Heart right ventricle (tissue), 16 donors: ENCODE measurements at regions not wholly inside any gene's neighbourhood (a gene's known extent, or its start where the extent isn't known, plus 50 kb on each side); places are given as distances from the start of the nearest gene placed in this dataset.

Source experiments
- ATAC-seq, 8 donors: fragments of 200-7000 bp; cut with Tn5 transposase; one replicate each; pipeline ENCODE4 v1.9.1; 2020; ENCODE audit warnings: mild to moderate bottlenecking in 8 of 8, moderate library complexity in 8 of 8, moderate number of reproducible peaks in 1 of 8
- DNase-seq, 2 donors: peaks; one replicate each; pipeline ENCODE4 v3.0.0-alpha.2; 2020
- H3K27ac ChIP-seq, 10 donors: fragments of 200-600 bp; sonication (generic) in 2 of 10; one replicate each; pipeline versions ENCODE4 v1.5.0 to v1.8.0; 2020 to 2022; ENCODE audit warnings: mild to moderate bottlenecking in 3 of 10
- H3K27me3 ChIP-seq, 7 donors: fragments of 200-600 bp; one replicate each; pipeline ENCODE4 v1.8.0; 2021 to 2022; ENCODE audit warnings: mild to moderate bottlenecking in 2 of 7
- H3K36me3 ChIP-seq, 9 donors: fragments of 200-600 bp; sonication (generic) in 1 of 9; one replicate each; pipeline versions ENCODE4 v1.5.0 to v1.8.0; 2020 to 2022; ENCODE audit warnings: mild to moderate bottlenecking in 2 of 9
- H3K4me1 ChIP-seq, 9 donors: fragments of 200-600 bp; sonication (generic) in 1 of 9; one replicate each; pipeline versions ENCODE4 v1.5.0 to v1.8.0; 2020 to 2022; ENCODE audit warnings: mild to moderate bottlenecking in 4 of 9
- H3K4me3 ChIP-seq, 10 donors: fragments of 200-600 bp; sonication (generic) in 2 of 10; one replicate each; pipeline versions ENCODE4 v1.5.0 to v1.8.0; 2020 to 2022; ENCODE audit warnings: mild to moderate bottlenecking in 7 of 10, moderate library complexity in 2 of 10
- H3K9me3 ChIP-seq, 11 donors: fragments of 200-600 bp in 10 of 11; sonication (generic) in 2 of 11; one replicate each; pipeline versions ENCODE4 v1.5.0 to v1.8.0; 2013 to 2022; ENCODE audit warnings: mild to moderate bottlenecking in 2 of 11, control low read depth in 1 of 11, moderate library complexity in 1 of 11
- CTCF ChIP-seq, 9 donors: fragments of 200-600 bp; sonication (generic) in 2 of 9; IDR thresholded peaks; one replicate each; pipeline versions ENCODE4 v1.5.0 to v1.8.0; 2021 to 2022; ENCODE audit warnings: antibody characterized with exemption in 9 of 9, mild to moderate bottlenecking in 5 of 9, moderate library complexity in 1 of 9
- WGBS, 2 donors: extraction: QIAGEN DNeasy Blood & Tissue Kit; methylation state at CpG; one replicate each; pipeline ENCODE4 v1.1.7; 2013; ENCODE audit warnings: inconsistent platforms in 1 of 2; 5-methylcytosine and 5-hydroxymethylcytosine counted together
- intact Hi-C, 10 donors: fragments of 100-400 bp; cut with DNase I; formaldehyde crosslinking; loops; one replicate each; pipeline versions ENCODE4 v1.11.1 to v1.14.2; 2022
- donor health status: Arrhythmogenic right ventricular cardiomyopathy.
- donor health status: ischemic (EF 13 %, LVEDD 7.1; RV severe dilation, severe dysfunction).
- donor health status: healthy with polysubstance abuse.
- donor health status: DM: no; HTN: yes; CAD: no.
- donor health status: DM: no; HTN: no; CAD: no.
- donor health status: ischemic (EF 25% LVEDD 6.9; RV normal size, moderate dysfunction).
- donor health status: ischemic (EF 25% LVEDD 5.7; RV mildly dilated, moderate dysfunction).
- donor health status: healthy.
- donor health status: DM: yes; HTN: yes; CAD: no.
- donor health status: Ischemic cardiomyopathy.
- donor health status: ischemic (EF 35%, LVEDD 5.7; RV mildly dilated, moderate dysfunction).
- donor health status: nonischemic (EF 11% LVEDD 7.7; RV severe dilation, severe dysfunction).
- donor health status: DM: yes; HTN: yes; CAD: no.
- donor health status: PGD.
- donor health status: ischemic (EF 29% LVEDD 5.4; RV normal size, mild dysfunction).
- donor health status: nonischemic (EF 23%, LVEDD 6.1; RV moderate dilation, normal function).

GRCh38 chr2:215531284-215531683 lies 95.4 kb upstream of the FN1 start:
- H3K27ac ChIP-seq: peak overlapping the region in 6 of 10 donors; percentile 38 to 69 (median 45)
- ATAC-seq (peak in 3 of 8 donors; percentile 39 to 51 (median 42)), DNase-seq (no peak)
- peaks cover 0 to 13% (median 6%) of the 10 kb centered on the region in 9 donors for H3K4me1 ChIP-seq
- H3K27me3 ChIP-seq: no peaks in the 10 kb centered on the region
- H3K36me3 ChIP-seq: no peaks in the 10 kb centered on the region
- intact Hi-C loops: no loop called here
- H3K9me3 ChIP-seq: peaks cover 0 to 29% (median 7%) of the 10 kb centered on the region in 11 donors
- no peak for TF ChIP-seq CTCF (IDR thresholded peaks at IDR 0.05)
- WGBS, 2 donors: 50 to 57% methylated on average over 5 of the region's 5 CpGs
- H3K4me3 ChIP-seq: no peak overlapping the region

- no peak for ATAC-seq
- Histone ChIP-seq H3K4me3 (no peak overlapping the region), H3K9me3 (peaks cover 0 to 29% (median 7%) of the 10 kb centered on the region in 11 donors), H3K36me3 (no peaks in the 10 kb centered on the region), H3K27ac (peak overlapping the region in 6 of 10 donors; percentile 38 to 69 (median 45)), H3K27me3 (no peaks in the 10 kb centered on the region), H3K4me1 (peaks cover 0 to 5% (median 0%) of the 10 kb centered on the region in 9 donors)
- no peak for DNase-seq
- 76 to 79% methylated on average over 4 of the region's 4 CpGs for WGBS, 2 donors
- intact Hi-C loops: no loop called here
- TF ChIP-seq CTCF (IDR thresholded peaks at IDR 0.05): no peak
Observed at GRCh38 chr2:215530191-215530968, 94.5 kb upstream of the FN1 start.

- Histone ChIP-seq H3K9me3 (peaks cover 0 to 20% (median 7%) of the 10 kb centered on the region in 11 donors), H3K36me3 (no peaks in the 10 kb centered on the region), H3K4me1 (peaks cover 0 to 5% (median 0%) of the 10 kb centered on the region in 9 donors), H3K4me3 (no peak overlapping the region), H3K27me3 (no peaks in the 10 kb centered on the region), H3K27ac (peak overlapping the region in 1 of 10 donors; percentile 59)
- 82 to 85% methylated on average over 5 of the region's 5 CpGs for WGBS, 2 donors
- no peak for TF ChIP-seq CTCF (IDR thresholded peaks at IDR 0.05)
- intact Hi-C loops: no loop called here
- ATAC-seq (no peak), DNase-seq (no peak)
Observed at GRCh38 chr2:215529271-215529670, 93.4 kb upstream of the FN1 start.

GRCh38 chr2:215528555-215528954 lies 92.7 kb upstream of the FN1 start:
- Histone ChIP-seq H3K9me3 (peaks cover 0 to 13% (median 0%) of the 10 kb centered on the region in 11 donors), H3K4me3 (no peak overlapping the region), H3K27me3 (no peaks in the 10 kb centered on the region), H3K27ac (peak overlapping the region in 1 of 10 donors; percentile 59), H3K4me1 (peaks cover 0 to 5% (median 0%) of the 10 kb centered on the region in 9 donors), H3K36me3 (no peaks in the 10 kb centered on the region)
- WGBS, 2 donors: 70 to 77% methylated on average over 2 of the region's 2 CpGs
- intact Hi-C loops: no loop called here
- no peak for DNase-seq
- TF ChIP-seq CTCF (IDR thresholded peaks at IDR 0.05): no peak
- peak in 3 of 8 donors; percentile 19 to 78 (median 71) for ATAC-seq
